GM12891 (cell line): ENCODE measurements at regions not wholly inside any gene's neighbourhood (a gene's known extent, or its start where the extent isn't known, plus 50 kb on each side); places are given as distances from the start of the nearest gene placed in this dataset.

Source experiments
- PAX5 ChIP-seq: IDR thresholded peaks from 2 replicates; pipeline ENCODE4 v1.6.1; 2011; ENCODE audit warnings: low read length, moderate library complexity, mild to moderate bottlenecking; ENCODE audit not compliant: insufficient read depth, severe bottlenecking
- POLR2A ChIP-seq: IDR thresholded peaks from 2 replicates; pipeline ENCODE4 v1.6.1; 2011; ENCODE audit warnings: low read depth, low read length, control low read depth
- POLR2AphosphoS5 ChIP-seq: IDR thresholded peaks from 2 replicates; pipeline ENCODE4 v1.6.1; 2011; ENCODE audit warnings: low read depth, low read length, control low read depth
- POU2F2 ChIP-seq: IDR thresholded peaks from 2 replicates; pipeline ENCODE4 v1.6.1; 2011; ENCODE audit warnings: low read depth, mild to moderate bottlenecking, control low read depth, low read length, moderate library complexity
- SPI1 ChIP-seq: IDR thresholded peaks from 2 replicates; pipeline ENCODE4 v1.6.1; 2011; ENCODE audit warnings: low read depth, low read length, control low read depth
- TAF1 ChIP-seq: IDR thresholded peaks from 2 replicates; pipeline ENCODE4 v1.6.1; 2011; ENCODE audit warnings: low read depth, low read length, control low read depth

DNA sequence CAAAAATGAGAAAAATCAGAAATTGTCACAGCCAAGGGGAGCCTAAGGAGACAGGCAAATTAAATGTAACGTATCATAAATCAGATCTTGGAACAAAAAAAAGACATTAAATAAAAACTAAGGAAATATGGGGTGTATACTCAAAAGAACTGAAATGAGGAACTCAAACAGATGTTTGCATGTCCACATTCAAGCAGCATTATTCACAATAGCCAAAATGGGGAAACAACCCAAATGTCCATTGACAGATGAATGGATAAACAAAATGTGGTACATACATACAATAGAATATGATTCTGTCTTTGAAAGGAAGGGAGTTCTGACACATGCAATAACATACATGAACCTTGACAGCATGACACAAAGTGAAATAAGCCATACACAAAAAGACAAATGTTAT, 155.8 kb upstream of the KLF7 start:
- no peak for TF ChIP-seq POU2F2
- TF ChIP-seq POLR2A, result no peak
- TF ChIP-seq POLR2AphosphoS5, result no peak
- no peak for TF ChIP-seq TAF1
- TF ChIP-seq SPI1, result peak; percentile 53; the same call in 1 of the 2 replicates
- no peak for TF ChIP-seq PAX5
